GM06990 (cell line): ENCODE measurements at regions not wholly inside any gene's neighbourhood (a gene's known extent, or its start where the extent isn't known, plus 50 kb on each side); places are given as distances from the start of the nearest gene placed in this dataset.

Experiments used
- DNase-seq: peaks from one replicate; pipeline ENCODE4 v3.0.0-alpha.2; 2011; ENCODE audit not compliant: insufficient read length; ENCODE audit errors: extremely low read depth
- H3K27me3 ChIP-seq: replicated peaks from 2 replicates; pipeline ENCODE4 v1.6.0; 2011; ENCODE audit warnings: low read length; ENCODE audit not compliant: control insufficient read depth, insufficient read depth
- H3K36me3 ChIP-seq: 2 replicates; pipeline ENCODE4 v1.5.1; 2011; ENCODE audit warnings: low read length; ENCODE audit not compliant: control insufficient read depth, insufficient read depth
- H3K4me3 ChIP-seq: replicated peaks from 2 replicates; pipeline ENCODE4 v1.5.1; 2011; ENCODE audit warnings: low read depth, mild to moderate bottlenecking, control low read depth, low read length
- TF ChIP-seq, protein P1 (sequence below): IDR thresholded peaks from 2 replicates; pipeline ENCODE4 v1.5.1; 2011; ENCODE audit warnings: low read length, control low read depth, mild to moderate bottlenecking, inconsistent platforms; ENCODE audit not compliant: insufficient read depth, poor library complexity, severe bottlenecking

DNA sequence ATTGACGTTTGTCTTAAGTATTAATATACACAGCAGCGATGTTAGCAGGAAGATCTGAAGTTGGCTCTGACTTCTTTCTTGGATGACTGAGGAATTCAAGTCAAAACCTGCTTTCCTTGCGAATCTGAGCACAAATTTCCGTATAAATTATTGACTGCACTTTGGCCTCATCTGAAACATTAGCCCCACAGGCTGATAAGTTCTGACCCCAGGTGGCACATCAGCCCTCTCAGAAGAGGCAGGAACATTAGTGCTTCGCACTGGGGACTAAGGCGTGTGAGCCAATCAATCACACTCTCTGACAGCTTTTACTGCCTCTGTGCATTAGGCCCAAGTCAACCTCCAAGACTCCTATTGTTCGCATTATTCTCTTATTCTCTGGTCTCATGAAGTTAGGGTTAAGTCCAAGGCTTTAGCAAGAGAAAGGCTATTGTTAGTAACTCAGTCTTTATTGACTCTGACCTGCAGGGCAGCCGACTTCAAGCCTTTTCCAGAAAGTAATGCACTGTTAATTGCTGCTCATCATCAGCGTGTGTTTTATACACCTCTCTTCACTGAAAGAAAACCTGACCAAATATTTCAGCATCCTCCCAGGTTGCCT is 84.2 kb downstream of the ZNF608 start:
- TF ChIP-seq, protein P1, sequence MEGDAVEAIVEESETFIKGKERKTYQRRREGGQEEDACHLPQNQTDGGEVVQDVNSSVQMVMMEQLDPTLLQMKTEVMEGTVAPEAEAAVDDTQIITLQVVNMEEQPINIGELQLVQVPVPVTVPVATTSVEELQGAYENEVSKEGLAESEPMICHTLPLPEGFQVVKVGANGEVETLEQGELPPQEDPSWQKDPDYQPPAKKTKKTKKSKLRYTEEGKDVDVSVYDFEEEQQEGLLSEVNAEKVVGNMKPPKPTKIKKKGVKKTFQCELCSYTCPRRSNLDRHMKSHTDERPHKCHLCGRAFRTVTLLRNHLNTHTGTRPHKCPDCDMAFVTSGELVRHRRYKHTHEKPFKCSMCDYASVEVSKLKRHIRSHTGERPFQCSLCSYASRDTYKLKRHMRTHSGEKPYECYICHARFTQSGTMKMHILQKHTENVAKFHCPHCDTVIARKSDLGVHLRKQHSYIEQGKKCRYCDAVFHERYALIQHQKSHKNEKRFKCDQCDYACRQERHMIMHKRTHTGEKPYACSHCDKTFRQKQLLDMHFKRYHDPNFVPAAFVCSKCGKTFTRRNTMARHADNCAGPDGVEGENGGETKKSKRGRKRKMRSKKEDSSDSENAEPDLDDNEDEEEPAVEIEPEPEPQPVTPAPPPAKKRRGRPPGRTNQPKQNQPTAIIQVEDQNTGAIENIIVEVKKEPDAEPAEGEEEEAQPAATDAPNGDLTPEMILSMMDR, result no peak
- no peak overlapping the region for H3K4me3 ChIP-seq
- no peaks in the 10 kb centered on the region for H3K27me3 ChIP-seq
- H3K36me3 ChIP-seq, result no peaks in the 10 kb centered on the region
- no peak for DNase-seq

DNA sequence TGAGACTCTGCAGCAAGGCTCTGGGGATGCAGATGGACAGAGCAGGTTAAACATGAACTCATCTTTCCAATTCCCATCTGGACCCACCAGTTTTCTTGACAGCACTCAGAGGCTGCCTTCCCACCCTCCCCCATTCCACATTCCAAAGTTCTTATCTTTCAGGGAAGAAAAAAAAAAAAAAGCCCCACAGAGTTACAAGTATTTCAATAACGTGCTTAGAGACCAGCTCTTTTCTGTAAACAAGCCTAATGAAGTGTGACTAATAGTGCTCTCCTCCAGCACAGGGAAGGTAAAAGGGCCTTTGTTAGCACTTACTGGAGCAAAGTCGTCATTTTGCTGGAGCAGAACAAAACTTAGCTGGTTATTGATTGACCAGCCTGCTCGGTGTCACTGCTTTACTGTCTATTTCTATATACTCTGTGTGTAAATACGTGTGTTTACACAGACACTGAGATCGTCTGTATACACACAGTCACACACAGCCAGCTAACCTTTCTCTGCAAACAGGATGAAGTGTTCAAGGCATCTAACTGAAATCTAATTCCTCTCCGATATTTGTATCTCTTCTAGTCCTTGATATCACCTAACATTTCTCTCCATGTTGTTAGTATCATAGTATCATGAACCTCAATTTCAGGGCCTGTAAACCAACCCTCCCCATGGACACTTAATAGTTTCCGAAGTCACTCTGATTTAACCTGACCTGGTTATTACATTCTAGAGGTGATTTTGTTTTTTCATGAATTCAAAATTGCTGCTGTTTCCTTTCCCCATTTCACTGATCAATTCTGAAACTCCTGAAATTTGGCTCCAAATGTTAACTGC is 84.9 kb downstream of the ZNF608 start:
- Histone ChIP-seq H3K27me3 (no peaks in the 10 kb centered on the region), H3K4me3 (no peak overlapping the region), H3K36me3 (no peaks in the 10 kb centered on the region)
- DNase-seq, result no peak
- TF ChIP-seq, protein P1, result no peak

DNA sequence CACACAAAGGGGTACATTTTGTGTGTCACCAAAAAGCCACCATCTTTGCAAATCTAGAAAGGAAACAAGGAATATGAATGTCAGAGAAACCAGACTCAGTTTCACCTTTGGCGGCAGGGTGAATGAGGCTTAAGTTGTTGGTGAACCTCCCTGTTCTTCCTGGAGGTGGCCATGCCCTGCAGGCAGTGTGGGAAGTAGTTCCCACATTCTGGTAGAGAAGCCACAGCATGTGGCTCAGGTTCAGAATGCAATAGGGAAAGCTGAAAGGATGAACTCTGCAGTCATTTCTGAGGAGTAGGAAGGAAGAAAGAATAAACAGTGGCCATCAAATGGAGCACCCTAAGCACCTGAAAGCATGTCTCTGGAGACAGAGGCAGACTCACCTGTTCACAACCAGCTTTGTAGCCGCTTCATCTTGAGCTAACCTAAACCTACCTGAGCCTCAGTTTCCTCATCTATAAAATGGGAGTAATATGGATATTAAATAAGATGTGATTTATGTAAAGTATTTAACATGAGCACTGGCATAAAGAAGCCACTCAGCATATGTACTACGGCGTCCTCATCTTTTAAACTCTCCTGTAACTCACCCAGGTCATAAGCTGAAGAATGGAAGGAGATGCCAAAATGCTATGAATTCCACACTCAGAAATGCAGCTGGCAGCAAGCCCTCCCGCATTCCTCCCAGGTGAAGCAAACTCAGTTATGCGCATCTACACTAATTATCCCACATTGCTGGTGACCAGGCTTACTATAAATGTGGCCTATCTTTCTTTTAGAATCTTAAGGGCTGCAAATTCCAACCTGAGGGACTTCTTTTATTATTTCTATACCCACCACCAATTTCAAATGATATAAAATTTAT is 86.0 kb downstream of the ZNF608 start:
- TF ChIP-seq, protein P1, result no peak
- Histone ChIP-seq H3K4me3 (no peak overlapping the region), H3K36me3 (no peaks in the 10 kb centered on the region), H3K27me3 (no peaks in the 10 kb centered on the region)
- DNase-seq, result no peak

DNA sequence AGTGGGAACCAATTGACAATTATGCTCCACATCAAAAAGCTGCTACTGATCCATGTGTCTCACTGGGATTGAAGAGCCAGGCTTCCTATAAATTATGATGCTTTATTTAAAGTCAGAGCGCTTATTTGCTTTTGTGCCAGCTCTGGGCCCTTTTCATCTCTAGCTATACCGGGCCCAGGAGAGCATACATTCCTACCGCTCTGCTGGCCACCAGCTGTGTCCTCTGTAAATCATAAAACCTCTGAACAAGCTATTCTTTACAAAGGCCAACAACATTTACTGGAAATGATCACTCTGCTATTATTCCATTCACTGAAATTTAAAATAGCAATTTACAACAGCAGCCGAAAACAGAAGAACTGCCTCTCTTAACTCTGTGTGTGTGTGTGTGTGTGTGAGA is 86.6 kb downstream of the ZNF608 start:
- no peak overlapping the region for H3K4me3 ChIP-seq
- DNase-seq, result no peak
- TF ChIP-seq, protein P1, result no peak
- no peaks in the 10 kb centered on the region for H3K36me3 ChIP-seq
- H3K27me3 ChIP-seq, result no peaks in the 10 kb centered on the region

DNA sequence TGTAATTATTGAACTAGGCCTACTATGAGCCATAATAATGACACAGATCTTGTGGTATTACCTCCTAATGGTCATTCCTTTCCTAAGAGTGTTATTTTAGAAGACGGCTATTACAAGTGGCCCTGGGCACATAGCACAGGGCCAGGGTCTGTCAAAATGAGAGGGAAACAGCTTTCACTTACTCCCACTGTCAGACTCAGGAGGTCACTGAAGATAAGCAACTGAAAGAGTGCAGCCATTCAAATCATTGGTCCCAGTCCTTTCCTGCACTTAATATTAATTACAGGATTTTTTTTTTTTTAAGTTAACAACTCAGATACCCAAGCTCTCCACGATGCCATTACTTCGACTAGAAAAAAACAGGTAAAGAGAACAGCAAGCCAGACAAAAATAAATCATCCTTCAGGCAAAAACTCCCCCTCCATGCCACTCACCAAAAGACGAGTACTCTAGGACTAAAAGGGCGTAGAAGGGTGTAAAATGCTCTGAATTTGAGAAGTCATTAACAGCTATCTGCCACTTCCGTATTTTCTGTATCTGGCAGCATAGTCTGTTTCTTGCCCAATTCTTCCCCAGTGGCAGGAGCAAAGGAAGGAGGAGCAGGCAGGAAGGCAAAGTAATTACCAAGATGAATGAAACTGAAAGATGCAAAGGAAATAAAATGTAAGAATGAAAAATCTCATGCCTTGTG is 87.4 kb downstream of the ZNF608 start:
- no peak overlapping the region for H3K4me3 ChIP-seq
- H3K36me3 ChIP-seq, result no peaks in the 10 kb centered on the region; the same call in none of the 2 replicates
- DNase-seq, result no peak

More for the DNA sequence above, 87.4 kb downstream of the ZNF608 start:
- H3K27me3 ChIP-seq, result no peaks in the 10 kb centered on the region
- TF ChIP-seq, protein P1, result no peak
